ENCODE measurements at regions not wholly inside any gene's neighbourhood (a gene's known extent, or its start where the extent isn't known, plus 50 kb on each side); places are given as distances from the start of the nearest gene placed in this dataset.
"Not testable (repeated sequence)": the region's sequence is repeated elsewhere in the genome, so short reads cannot be mapped to it uniquely, and the experiment has no call there.

- no peak overlapping the region for H3K27ac ChIP-seq
- TF ChIP-seq, protein P1, sequence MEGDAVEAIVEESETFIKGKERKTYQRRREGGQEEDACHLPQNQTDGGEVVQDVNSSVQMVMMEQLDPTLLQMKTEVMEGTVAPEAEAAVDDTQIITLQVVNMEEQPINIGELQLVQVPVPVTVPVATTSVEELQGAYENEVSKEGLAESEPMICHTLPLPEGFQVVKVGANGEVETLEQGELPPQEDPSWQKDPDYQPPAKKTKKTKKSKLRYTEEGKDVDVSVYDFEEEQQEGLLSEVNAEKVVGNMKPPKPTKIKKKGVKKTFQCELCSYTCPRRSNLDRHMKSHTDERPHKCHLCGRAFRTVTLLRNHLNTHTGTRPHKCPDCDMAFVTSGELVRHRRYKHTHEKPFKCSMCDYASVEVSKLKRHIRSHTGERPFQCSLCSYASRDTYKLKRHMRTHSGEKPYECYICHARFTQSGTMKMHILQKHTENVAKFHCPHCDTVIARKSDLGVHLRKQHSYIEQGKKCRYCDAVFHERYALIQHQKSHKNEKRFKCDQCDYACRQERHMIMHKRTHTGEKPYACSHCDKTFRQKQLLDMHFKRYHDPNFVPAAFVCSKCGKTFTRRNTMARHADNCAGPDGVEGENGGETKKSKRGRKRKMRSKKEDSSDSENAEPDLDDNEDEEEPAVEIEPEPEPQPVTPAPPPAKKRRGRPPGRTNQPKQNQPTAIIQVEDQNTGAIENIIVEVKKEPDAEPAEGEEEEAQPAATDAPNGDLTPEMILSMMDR (IDR thresholded peaks at IDR 0.05), result no peak
- TF ChIP-seq ZFX (IDR thresholded peaks at IDR 0.05; ENCODE audit: borderline replicate concordance), result no peak
Measured at GRCh38 chr4:184335520-184335919, 117.8 kb upstream of the ENPP6 start.

DNA sequence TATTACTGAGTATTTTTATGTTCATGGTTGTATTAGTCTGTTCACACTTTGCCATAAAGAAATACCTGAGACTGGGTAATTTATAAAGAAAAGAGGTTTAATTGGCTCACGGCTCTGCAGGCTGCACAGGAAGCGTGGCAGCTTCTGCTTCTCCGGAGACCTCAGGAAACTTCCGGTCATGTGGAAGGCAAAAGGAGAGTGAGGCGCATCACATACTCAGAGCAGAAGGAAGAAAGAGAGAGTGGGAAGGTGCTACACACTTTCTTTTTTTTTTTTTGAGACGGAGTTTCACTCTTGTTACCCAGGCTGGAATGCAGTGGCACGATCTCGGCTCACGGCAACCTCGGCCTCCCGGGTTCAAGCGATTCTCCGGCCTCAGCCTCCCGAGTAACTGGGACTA is 115.8 kb upstream of the ENPP6 start:
- not testable (repeated sequence) for H3K27ac ChIP-seq

DNA sequence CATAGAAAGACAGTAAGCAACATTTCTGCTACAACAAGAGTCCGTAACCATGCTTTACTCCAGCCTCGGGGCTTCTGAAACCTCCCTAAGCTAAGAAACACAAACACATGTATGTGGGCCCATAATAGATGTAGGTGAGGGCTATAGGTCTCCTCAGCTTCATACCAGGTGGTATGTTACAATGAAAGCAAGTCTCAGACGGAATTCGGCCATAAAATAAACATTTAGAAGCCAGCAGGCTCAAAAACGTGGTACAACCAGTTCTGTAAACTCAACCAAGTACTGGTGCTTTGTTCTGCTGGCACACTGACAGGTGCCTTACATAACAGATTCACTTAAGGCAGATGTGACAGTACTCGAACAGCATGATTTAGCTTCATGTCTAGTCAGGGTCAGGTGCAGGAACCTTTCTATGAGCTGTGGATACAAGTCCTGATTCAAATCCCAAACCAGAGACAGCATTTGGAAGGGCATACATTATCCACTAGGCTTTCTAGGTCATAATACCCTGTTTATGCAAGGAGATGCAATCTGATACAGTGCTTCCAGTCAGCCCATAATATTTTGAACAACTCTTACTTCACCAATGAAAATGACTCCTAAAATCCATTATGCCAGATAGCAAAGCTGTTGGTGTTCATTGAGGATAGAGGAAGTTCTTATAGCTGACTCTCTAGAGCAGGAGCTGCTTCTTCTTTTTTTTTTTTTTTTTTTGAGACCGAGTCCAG is 113.8 kb upstream of the ENPP6 start:
- TF ChIP-seq, protein P1 (IDR thresholded peaks at IDR 0.05), result no peak
- no peak for TF ChIP-seq ZFX (IDR thresholded peaks at IDR 0.05; ENCODE audit: borderline replicate concordance)
- peak overlapping the region; percentile 29; the same call in 1 of the 2 replicates for H3K27ac ChIP-seq

DNA sequence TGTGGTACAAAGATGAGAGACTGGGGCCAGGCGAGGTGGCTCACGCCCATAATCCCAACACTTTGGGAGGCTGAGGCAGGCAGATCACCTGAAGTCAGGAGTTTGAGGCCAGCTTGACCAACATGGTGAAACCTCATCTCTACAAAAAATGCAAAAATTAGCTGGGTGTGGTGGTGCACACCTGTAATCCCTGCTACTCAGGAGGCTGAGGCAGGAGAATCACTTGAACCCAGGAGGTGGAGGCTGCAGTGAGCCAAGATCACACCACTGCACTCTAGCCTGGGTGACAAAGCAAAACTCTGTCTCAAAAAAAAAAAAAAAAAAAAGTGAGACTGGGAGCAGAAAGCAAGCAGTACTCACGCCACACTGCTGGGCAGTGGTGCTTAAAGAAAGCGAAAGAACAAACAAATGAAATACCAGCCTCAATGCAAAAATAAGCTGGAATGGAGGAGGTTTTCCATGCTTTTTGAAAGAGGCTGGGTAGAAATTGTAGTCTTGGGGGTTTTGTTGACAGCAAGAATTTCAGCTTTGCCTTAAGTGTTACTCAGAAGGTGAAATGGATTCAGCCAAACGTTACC is 112.9 kb upstream of the ENPP6 start:
- peak overlapping the region; percentile 29; the same call in 1 of the 2 replicates for H3K27ac ChIP-seq

DNA sequence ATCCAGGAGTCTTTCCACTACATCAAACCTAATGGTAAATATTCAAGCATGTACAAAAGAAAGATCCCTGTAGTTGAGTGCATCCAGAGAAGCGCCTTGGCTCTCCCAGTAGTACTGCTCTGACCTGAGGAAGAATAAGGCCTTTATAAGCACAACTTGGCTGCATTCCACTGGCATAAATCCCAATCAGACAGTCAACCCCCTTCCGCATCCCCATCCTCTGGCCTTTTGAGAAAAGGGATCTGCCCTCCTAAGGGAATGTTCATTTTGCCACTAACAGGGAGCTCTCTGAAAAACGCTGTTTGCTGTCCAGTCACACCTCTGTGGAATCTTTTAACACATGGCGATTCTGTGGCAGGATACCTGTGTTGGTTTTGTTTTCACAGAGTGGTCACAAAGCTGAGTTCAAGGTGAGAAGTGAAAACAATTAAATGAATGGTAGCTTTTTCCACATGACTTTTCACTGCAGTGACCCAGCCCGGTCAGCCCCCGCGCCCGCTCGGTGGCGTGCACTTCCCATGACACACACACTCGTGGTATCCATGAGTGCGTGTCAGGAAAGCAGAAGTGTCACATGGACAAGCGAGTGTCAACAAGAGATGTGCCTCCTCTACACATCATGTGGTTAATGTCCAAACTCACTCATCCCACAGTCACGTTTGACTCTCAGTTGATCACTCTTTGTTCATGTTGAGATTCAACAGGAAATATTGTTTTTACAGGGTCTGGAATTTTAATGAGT is 112.2 kb upstream of the ENPP6 start:
- TF ChIP-seq, protein P1 (IDR thresholded peaks at IDR 0.05), result no peak
- no peak for TF ChIP-seq ZFX (IDR thresholded peaks at IDR 0.05; ENCODE audit: borderline replicate concordance)
- no peak overlapping the region for H3K27ac ChIP-seq

DNA sequence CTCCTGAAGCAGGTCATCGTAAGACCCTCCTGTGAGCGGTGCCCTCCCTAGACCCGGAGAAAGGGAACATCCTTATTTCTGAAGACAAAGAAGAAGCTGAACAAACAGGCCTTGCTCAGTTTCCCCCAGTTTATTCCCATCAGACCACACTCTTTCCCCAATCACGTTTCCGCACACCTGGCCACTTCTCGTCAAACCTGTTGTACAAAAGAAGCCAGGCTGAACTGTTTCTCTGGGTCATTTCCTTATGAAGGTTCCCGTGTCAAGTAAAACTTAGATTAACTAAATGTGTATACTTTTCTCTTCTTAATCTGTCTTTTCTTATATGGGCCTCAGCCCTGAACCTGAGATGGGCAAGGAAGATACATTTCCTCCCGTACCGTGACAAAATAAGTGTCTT is 111.6 kb upstream of the ENPP6 start:
- no peak overlapping the region for H3K27ac ChIP-seq
- TF ChIP-seq, protein P1 (IDR thresholded peaks at IDR 0.05), result no peak
- no peak for TF ChIP-seq ZFX (IDR thresholded peaks at IDR 0.05; ENCODE audit: borderline replicate concordance)

- no peak for TF ChIP-seq ZFX (IDR thresholded peaks at IDR 0.05; ENCODE audit: borderline replicate concordance)
- TF ChIP-seq, protein P1 (IDR thresholded peaks at IDR 0.05), result no peak
- no peak overlapping the region for H3K27ac ChIP-seq
Measured at GRCh38 chr4:184328022-184328736, 110.5 kb upstream of the ENPP6 start.

Data from 22Rv1 (cell line).